ENCODE measurements at regions not wholly inside any gene's neighbourhood (a gene's known extent, or its start where the extent isn't known, plus 50 kb on each side); places are given as distances from the start of the nearest gene placed in this dataset.

GRCh38 chr7:26096136-26096535 lies 55.9 kb upstream of the NFE2L3 start:
- TF ChIP-seq, protein P1, sequence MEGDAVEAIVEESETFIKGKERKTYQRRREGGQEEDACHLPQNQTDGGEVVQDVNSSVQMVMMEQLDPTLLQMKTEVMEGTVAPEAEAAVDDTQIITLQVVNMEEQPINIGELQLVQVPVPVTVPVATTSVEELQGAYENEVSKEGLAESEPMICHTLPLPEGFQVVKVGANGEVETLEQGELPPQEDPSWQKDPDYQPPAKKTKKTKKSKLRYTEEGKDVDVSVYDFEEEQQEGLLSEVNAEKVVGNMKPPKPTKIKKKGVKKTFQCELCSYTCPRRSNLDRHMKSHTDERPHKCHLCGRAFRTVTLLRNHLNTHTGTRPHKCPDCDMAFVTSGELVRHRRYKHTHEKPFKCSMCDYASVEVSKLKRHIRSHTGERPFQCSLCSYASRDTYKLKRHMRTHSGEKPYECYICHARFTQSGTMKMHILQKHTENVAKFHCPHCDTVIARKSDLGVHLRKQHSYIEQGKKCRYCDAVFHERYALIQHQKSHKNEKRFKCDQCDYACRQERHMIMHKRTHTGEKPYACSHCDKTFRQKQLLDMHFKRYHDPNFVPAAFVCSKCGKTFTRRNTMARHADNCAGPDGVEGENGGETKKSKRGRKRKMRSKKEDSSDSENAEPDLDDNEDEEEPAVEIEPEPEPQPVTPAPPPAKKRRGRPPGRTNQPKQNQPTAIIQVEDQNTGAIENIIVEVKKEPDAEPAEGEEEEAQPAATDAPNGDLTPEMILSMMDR (IDR thresholded peaks at IDR 0.05): no peak
- TF ChIP-seq POLR2A (IDR thresholded peaks at IDR 0.05): no peak
